NB4 (cell line): ENCODE measurements at regions not wholly inside any gene's neighbourhood (a gene's known extent, or its start where the extent isn't known, plus 50 kb on each side); places are given as distances from the start of the nearest gene placed in this dataset.
"Not testable (repeated sequence)": the region's sequence is repeated elsewhere in the genome, so short reads cannot be mapped to it uniquely, and the experiment has no call there.

Source experiments
- DNase-seq: peaks from one replicate; pipeline ENCODE4 v3.0.0; 2010; ENCODE audit warnings: low read depth
- H3K4me3 ChIP-seq: one replicate; pipeline ENCODE4 v1.5.1; 2011; ENCODE audit warnings: mild to moderate bottlenecking, low read depth, low read length, moderate library complexity
- MYC ChIP-seq: IDR thresholded peaks from 2 replicates; pipeline ENCODE4 v1.6.1; 2011; ENCODE audit warnings: low read depth, low read length
- POLR2A ChIP-seq: IDR thresholded peaks from 2 replicates; pipeline ENCODE4 v1.6.1; 2011; ENCODE audit warnings: mild to moderate bottlenecking; ENCODE audit not compliant: insufficient read length; ENCODE audit errors: extremely low read depth
- TF ChIP-seq, protein P1 (sequence below): IDR thresholded peaks from one replicate; pipeline ENCODE4 v1.5.1; 2012; ENCODE audit warnings: low read depth, low read length
- TF ChIP-seq, protein P2 (sequence below): IDR thresholded peaks from 2 replicates; pipeline ENCODE4 v1.6.1; 2011; ENCODE audit warnings: low read depth, low read length

DNA sequence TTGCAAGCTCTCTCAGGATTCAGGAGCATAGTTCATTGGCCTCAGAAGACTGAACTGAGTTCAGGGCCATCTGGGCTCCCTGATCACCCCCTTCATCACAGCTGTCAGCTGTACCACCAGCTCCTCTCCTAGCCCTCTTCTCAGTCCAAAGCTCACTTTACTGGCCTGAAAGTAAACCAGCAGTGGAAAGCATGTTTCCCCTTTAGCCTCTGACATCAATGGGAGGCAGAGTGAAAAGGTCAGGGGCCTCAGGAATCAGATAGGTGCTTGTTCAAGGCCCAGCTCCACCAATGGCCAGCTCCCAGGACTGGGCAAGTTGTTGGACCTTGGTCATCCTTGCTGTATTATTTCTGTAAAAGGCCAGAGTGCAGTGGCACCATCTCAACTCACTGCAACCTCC, 223.4 kb downstream of the TLE3 start:
- no peak overlapping the region for H3K4me3 ChIP-seq
- TF ChIP-seq, protein P1, sequence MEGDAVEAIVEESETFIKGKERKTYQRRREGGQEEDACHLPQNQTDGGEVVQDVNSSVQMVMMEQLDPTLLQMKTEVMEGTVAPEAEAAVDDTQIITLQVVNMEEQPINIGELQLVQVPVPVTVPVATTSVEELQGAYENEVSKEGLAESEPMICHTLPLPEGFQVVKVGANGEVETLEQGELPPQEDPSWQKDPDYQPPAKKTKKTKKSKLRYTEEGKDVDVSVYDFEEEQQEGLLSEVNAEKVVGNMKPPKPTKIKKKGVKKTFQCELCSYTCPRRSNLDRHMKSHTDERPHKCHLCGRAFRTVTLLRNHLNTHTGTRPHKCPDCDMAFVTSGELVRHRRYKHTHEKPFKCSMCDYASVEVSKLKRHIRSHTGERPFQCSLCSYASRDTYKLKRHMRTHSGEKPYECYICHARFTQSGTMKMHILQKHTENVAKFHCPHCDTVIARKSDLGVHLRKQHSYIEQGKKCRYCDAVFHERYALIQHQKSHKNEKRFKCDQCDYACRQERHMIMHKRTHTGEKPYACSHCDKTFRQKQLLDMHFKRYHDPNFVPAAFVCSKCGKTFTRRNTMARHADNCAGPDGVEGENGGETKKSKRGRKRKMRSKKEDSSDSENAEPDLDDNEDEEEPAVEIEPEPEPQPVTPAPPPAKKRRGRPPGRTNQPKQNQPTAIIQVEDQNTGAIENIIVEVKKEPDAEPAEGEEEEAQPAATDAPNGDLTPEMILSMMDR, result no peak
- TF ChIP-seq, protein P2, sequence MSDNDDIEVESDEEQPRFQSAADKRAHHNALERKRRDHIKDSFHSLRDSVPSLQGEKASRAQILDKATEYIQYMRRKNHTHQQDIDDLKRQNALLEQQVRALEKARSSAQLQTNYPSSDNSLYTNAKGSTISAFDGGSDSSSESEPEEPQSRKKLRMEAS, result no peak
- no peak for TF ChIP-seq POLR2A
- TF ChIP-seq MYC, result no peak

DNA sequence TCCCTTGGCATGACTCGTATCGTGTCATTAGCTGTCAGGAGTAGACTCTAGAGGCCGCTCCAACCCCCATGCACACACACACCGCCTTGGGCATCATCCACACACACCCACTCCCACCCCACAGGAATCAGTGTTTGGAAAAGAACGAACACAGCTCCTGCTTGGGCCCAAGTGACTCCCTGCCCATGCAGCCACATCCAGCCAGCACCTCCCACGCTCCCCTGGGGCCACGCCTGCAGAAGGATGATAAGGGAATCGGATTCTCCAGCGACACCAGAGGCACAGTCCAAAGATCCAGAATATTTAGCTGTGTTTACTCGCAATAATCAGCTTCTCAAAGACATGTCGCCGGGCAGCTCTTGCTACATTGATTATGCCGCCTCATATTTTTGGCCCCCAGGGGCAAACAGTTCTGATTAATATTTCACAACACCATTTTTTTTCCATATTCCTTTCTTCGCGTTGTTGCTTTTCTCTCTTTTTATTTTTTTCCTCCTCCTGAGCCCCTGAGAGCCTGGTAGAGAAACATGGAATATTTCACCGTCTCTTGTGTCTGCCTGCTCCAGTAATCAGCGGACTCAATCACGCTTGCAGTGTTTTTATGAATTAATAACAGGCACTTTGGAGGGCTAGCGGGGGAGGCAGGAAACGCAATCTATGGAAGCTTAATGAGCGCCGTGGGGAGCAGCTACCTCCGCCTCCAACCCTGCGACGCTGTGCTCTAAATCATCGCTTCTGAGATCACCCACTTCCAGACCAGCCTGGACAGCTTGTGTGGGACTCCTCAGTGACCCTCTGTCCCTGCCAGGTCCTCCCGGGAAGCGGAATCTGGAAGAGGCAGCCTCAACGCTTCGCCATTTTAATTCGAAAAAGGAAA, 221.4 kb downstream of the TLE3 start:
- no peak for DNase-seq
- no peak overlapping the region for H3K4me3 ChIP-seq
- TF ChIP-seq POLR2A, result no peak
- TF ChIP-seq MYC, result no peak
- TF ChIP-seq, protein P1, result no peak
- TF ChIP-seq, protein P2, result no peak

More for the DNA sequence above, 223.4 kb downstream of the TLE3 start:
- DNase-seq, result no peak

DNA sequence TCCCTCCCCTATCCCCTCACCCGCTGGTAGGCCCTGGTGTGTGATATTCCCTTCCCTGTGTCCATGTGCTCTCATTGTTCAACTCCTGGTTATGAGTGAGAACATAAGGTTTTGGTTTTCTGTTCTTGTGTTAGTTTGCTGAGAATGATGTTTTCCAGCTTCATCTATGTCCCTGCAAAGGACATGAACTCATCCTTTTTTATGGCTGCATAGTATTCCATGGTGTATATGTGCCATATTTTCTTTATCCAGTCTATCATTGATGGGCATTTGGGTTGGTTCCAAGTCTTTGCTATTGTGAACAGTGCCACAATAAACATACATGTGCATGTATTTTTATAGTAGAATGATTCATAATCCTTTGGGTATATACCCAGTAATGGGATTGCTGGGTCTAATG, 217.8 kb downstream of the TLE3 start:
- not testable (repeated sequence) for H3K4me3 ChIP-seq, DNase-seq

DNA sequence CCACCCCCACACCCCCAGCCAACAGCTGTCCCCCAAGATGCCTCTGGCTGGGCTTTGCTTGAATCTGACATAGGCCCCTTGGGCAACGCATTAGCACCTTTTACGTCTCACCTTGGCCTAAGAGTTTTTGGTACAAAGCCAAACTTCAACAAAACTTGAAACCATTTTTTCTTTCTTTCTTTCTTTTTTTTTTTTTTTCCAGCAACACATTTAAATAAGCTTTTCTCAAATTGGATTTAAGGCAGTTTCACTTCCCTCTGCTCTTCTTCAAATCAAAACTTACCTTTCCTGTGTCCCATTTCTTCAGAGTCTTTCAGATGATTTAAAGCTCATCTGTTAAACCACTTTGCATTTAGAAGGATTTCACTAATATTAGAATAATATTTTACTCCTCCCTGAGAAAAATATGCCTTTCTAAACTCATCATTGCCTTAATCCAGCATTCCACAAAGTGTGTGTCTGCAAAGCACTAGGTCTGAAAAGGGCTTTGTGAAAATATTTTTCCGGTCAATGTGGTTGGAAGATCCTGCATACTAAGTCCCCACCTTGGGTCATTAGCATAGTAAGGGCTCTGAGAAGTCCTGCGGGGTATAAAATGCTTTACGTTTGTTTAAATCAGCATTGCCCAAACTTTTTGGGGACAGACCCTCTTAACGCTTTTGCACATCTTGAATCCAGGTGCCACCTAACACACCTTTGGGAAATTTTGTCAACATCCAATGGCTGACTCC, 217.0 kb downstream of the TLE3 start:
- no peak overlapping the region for H3K4me3 ChIP-seq
- DNase-seq, result no peak
- TF ChIP-seq, protein P2, result no peak
- TF ChIP-seq MYC (no peak), POLR2A (no peak)
- TF ChIP-seq, protein P1, result no peak

DNA sequence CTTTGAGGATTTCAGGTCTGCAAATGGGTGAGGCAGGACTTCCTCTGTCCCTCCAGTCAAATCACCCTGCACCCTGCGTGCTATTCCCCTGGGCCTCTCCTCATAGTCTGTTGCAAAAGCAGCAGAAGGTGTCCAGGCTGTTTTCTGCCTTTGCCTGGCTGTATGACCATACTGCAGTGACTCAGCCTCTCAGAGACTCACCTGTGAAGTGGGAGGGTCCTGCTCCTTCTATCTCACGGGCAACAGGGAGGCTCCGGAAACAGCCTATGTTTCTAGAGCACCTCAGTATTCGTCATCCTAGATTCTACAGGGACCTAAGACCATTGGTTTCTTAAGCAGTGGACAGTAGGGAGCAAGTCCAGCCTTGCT, 216.4 kb downstream of the TLE3 start:
- TF ChIP-seq, protein P2, result no peak
- TF ChIP-seq MYC (no peak), POLR2A (no peak)
- TF ChIP-seq, protein P1, result no peak
- DNase-seq, result peak; percentile 45
- no peak overlapping the region for H3K4me3 ChIP-seq

DNA sequence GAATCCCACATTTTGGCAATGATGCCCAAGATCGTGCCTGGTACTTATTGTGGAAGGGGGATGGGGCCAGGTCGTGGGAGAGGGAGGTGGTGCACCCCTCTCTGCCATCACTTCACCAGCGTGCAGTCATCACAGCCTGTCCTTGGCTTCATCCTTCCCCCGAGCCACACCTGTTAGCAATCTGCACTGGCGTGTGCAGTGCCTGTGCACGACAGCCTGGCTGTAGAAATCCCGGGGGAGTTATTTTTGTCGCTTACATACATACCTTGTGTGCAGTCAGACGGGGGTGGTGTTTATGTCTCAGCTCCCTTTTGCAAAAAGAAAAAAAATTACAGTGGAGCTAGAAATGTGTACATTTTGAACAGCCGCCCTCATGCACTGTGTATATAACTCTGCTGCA, 216.0 kb downstream of the TLE3 start:
- H3K4me3 ChIP-seq, result no peak overlapping the region
- TF ChIP-seq MYC (no peak), POLR2A (no peak)
- TF ChIP-seq, protein P2, result no peak
- TF ChIP-seq, protein P1, result no peak
- DNase-seq, result peak; percentile 18
